Right atrium auricular region (tissue), 2 donors: ENCODE measurements at regions not wholly inside any gene's neighbourhood (a gene's known extent, or its start where the extent isn't known, plus 50 kb on each side); places are given as distances from the start of the nearest gene placed in this dataset.

Experiments used
- DNase-seq: peaks from one replicate; pipeline ENCODE4 v3.0.0-alpha.2; 2019; ENCODE audit warnings: low spot score
- H3K27ac ChIP-seq, 2 donors: fragments of 200-600 bp; sonication (generic); 1 replicate in 1 of 2; 2 replicates in 1 of 2; pipeline ENCODE4 v1.5.1; 2016 to 2019
- H3K27me3 ChIP-seq, 2 donors: fragments of 200-600 bp; sonication (generic); one replicate each; pipeline versions ENCODE4 v1.5.1 to v1.6.0; 2017 to 2019
- H3K36me3 ChIP-seq: fragments of 200-600 bp; sonication (generic); one replicate; pipeline ENCODE4 v1.5.1; 2016
- H3K4me1 ChIP-seq, 2 donors: fragments of 200-600 bp; sonication (generic); one replicate each; pipeline versions ENCODE4 v1.5.1 to v1.6.0; 2017 to 2019
- H3K4me3 ChIP-seq, 2 donors: fragments of 200-600 bp; sonication (generic); 1 replicate in 1 of 2; 2 replicates in 1 of 2; pipeline ENCODE4 v1.5.1; 2017 to 2019; ENCODE audit warnings: mild to moderate bottlenecking in 1 of 2, moderate library complexity in 1 of 2
- H3K9me3 ChIP-seq, 2 donors: fragments of 200-600 bp; sonication (generic); one replicate each; pipeline ENCODE4 v1.5.1; 2019
- TF ChIP-seq, protein P1 (sequence below), 2 donors: fragments of 200-600 bp; sonication (generic); IDR thresholded peaks; one replicate each; pipeline ENCODE4 v1.5.1; 2019; ENCODE audit warnings: antibody characterized with exemption in 2 of 2

DNA sequence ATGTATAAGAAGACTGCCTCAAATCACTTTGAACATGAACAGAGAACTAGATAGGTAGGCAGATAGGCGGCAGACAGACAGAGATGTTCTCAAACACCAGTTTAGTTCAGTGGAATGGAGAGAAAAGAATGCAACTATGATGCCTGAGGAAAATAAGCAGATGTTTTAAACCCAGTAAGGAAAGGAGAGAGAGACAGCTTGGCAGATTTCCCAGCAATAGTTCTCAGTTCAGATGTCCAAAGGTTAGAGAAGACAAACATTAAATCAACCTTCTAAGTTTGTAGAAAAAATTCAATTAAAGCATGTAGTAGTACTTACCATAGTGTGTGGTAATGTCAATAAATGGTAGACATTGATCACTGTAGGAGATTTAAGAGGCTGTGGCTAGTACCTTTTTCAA lies 209.6 kb upstream of the PFN2 start:
- Histone ChIP-seq H3K27ac (no peak overlapping the region), H3K27me3 (no peaks in the 10 kb centered on the region), H3K36me3 (no peaks in the 10 kb centered on the region), H3K4me1 (peaks cover 0 to 12% of the 10 kb centered on the region in 2 donors), H3K9me3 (no peaks in the 10 kb centered on the region), H3K4me3 (no peak overlapping the region)
- DNase-seq = no peak
- TF ChIP-seq, protein P1, sequence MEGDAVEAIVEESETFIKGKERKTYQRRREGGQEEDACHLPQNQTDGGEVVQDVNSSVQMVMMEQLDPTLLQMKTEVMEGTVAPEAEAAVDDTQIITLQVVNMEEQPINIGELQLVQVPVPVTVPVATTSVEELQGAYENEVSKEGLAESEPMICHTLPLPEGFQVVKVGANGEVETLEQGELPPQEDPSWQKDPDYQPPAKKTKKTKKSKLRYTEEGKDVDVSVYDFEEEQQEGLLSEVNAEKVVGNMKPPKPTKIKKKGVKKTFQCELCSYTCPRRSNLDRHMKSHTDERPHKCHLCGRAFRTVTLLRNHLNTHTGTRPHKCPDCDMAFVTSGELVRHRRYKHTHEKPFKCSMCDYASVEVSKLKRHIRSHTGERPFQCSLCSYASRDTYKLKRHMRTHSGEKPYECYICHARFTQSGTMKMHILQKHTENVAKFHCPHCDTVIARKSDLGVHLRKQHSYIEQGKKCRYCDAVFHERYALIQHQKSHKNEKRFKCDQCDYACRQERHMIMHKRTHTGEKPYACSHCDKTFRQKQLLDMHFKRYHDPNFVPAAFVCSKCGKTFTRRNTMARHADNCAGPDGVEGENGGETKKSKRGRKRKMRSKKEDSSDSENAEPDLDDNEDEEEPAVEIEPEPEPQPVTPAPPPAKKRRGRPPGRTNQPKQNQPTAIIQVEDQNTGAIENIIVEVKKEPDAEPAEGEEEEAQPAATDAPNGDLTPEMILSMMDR (IDR thresholded peaks at IDR 0.05) = no peak

DNA sequence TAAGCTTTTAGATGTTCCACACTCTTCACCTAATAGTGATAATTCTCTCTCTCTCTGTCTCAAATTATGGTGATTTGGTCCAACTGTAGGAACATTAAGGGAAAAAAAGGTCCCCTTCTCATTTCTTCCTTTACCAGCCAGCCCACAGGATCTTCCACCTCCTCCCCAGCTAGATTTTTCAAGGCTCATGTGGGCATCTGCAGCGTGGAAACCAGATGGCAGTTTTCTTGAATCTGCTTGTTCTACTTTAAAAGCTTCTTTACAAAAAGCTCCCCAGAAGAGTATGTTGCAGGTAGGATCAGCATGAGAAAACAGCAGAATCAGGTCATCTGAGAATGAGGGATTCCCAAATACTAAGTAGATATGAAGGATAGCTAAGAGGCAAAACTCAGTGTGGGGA lies 208.6 kb upstream of the PFN2 start:
- Histone ChIP-seq H3K27me3 (no peaks in the 10 kb centered on the region), H3K4me1 (peaks cover 0 to 8% of the 10 kb centered on the region in 2 donors), H3K36me3 (no peaks in the 10 kb centered on the region), H3K4me3 (no peak overlapping the region), H3K9me3 (no peaks in the 10 kb centered on the region), H3K27ac (no peak overlapping the region)
- TF ChIP-seq, protein P1 (IDR thresholded peaks at IDR 0.05) = no peak
- DNase-seq = no peak

DNA sequence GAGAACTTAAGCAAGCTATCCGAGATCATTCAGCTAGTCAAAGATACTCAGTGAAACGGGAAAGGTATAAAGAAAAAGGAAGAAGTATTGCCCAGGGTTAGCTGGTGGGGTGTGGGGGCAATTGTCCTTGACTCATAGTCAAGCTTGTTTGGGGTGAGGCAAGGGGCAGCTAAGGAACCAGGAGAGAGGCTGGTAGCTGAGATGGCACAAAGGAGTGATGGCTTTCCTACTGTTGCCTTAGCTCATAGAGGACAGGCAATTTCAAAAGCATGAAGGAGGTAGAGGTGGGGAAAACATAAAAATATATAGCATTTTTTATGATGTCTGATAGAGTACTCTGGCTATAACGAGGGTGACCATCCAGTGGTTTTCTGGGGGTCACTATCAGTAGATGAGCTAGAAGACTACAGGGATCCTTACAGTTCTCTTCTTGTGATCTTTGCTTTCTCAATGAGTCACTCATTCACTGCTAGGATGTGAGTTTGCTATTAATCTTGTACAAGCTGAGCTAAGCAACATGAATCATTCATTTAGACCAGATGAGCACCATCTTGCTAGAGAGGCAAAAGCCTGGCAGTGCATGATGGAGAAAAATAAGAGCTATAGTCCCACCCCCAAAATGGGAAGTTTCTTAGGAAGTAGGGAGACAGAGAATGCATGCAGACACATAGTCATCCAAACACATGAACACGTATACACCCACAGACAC lies 207.1 kb upstream of the PFN2 start:
- Histone ChIP-seq H3K36me3 (no peaks in the 10 kb centered on the region), H3K4me3 (no peak overlapping the region), H3K9me3 (no peaks in the 10 kb centered on the region), H3K27ac (no peak overlapping the region), H3K4me1 (no peaks in the 10 kb centered on the region), H3K27me3 (no peaks in the 10 kb centered on the region)
- no peak for DNase-seq
- TF ChIP-seq, protein P1 (IDR thresholded peaks at IDR 0.05) = no peak

DNA sequence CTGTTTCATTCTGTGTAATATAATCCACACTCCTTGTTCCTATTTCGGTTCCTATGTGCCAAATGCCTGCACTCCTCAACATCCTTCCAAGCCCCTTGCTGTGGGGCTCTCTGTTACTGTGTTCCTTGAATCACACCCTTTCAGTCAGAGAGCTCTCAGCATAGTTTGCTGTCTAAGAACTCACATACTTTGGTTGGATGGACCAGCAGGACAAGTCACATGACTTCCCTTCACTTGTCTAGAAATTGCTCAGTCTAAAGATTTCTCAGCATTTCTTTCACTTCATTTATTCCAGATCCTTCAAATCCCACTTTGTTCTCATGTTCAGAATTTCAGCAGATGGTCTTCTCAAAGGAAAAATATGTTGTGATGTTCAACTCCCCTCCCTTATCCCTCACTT lies 203.5 kb upstream of the PFN2 start:
- no peaks in the 10 kb centered on the region for H3K36me3 ChIP-seq
- no peaks in the 10 kb centered on the region for H3K9me3 ChIP-seq
- DNase-seq = no peak
- H3K27me3 ChIP-seq = no peaks in the 10 kb centered on the region
- TF ChIP-seq, protein P1 (IDR thresholded peaks at IDR 0.05) = no peak
- H3K27ac ChIP-seq = no peak overlapping the region
- no peak overlapping the region for H3K4me3 ChIP-seq
- H3K4me1 ChIP-seq = peaks cover 0 to 3% of the 10 kb centered on the region in 2 donors

DNA sequence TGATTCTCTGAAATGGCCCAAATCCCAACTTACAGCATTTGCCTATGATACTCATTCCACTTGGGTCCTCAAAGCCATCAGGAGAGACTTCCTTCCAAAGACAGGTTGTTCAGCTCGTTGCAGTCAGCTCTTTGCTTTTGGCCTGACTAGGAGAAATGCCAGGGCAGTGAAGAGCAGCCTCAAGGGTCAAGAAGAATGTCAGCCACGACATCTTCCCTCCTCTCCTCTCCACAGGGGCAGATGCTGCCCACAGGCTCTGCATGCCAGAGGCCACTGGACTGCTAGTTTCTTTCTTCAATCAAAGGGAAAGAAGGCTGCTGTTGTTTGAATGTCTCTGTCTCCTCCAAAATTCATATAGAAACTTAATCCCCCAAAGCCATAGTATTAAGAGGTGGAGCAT lies 201.7 kb upstream of the PFN2 start:
- TF ChIP-seq, protein P1 (IDR thresholded peaks at IDR 0.05) = no peak
- Histone ChIP-seq H3K4me3 (no peak overlapping the region), H3K4me1 (peaks cover 0 to 17% of the 10 kb centered on the region in 2 donors), H3K27me3 (no peaks in the 10 kb centered on the region), H3K27ac (no peak overlapping the region), H3K36me3 (no peaks in the 10 kb centered on the region), H3K9me3 (no peaks in the 10 kb centered on the region)
- no peak for DNase-seq
